ENCODE measurements at regions not wholly inside any gene's neighbourhood (a gene's known extent, or its start where the extent isn't known, plus 50 kb on each side); places are given as distances from the start of the nearest gene placed in this dataset.

- TF ChIP-seq CTCF (IDR thresholded peaks at IDR 0.05; ENCODE audit: low read depth, low read length, poor library complexity, severe bottlenecking): no peak
- TF ChIP-seq EZH2phosphoT487 (IDR thresholded peaks at IDR 0.05; ENCODE audit: borderline replicate concordance, low read length): no peak
Observed at GRCh38 chr14:105666420-105666819, 140.0 kb downstream of the TMEM121 start.

All from DOHH2 (cell line).